WERI-Rb-1 (cell line): ENCODE measurements at regions not wholly inside any gene's neighbourhood (a gene's known extent, or its start where the extent isn't known, plus 50 kb on each side); places are given as distances from the start of the nearest gene placed in this dataset.
"Not testable (repeated sequence)": the region's sequence is repeated elsewhere in the genome, so short reads cannot be mapped to it uniquely, and the experiment has no call there.

Experiments
- DNase-seq: peaks from one replicate; pipeline ENCODE4 v3.0.0-alpha.2; 2020
- H3K27ac ChIP-seq: fragments of 250-450 bp; sonication (Bioruptor Pico); 2 replicates; pipeline ENCODE4 v1.5.1; 2020; ENCODE audit warnings: mild to moderate bottlenecking, moderate library complexity
- H3K27me3 ChIP-seq: fragments of 250-450 bp; sonication (Bioruptor Pico); 2 replicates; pipeline ENCODE4 v1.5.1; 2021; ENCODE audit warnings: mild to moderate bottlenecking, low read depth, moderate library complexity; ENCODE audit not compliant: insufficient read depth, severe bottlenecking
- H3K36me3 ChIP-seq: fragments of 250-450 bp; sonication (Bioruptor Pico); 2 replicates; pipeline ENCODE4 v1.5.1; 2020; ENCODE audit warnings: mild to moderate bottlenecking, moderate library complexity
- H3K4me3 ChIP-seq: 2 replicates; pipeline ENCODE4 v1.5.1; 2011; ENCODE audit warnings: low read depth, mild to moderate bottlenecking, control low read depth, low read length
- H3K9me3 ChIP-seq: fragments of 250-450 bp; sonication (Bioruptor Pico); 2 replicates; pipeline ENCODE4 v1.5.1; 2021; ENCODE audit warnings: mild to moderate bottlenecking, moderate library complexity; ENCODE audit not compliant: severe bottlenecking
- TF ChIP-seq, protein P1 (sequence below): IDR thresholded peaks from 2 replicates; pipeline ENCODE4 v1.5.1; 2011; ENCODE audit warnings: low read depth, mild to moderate bottlenecking, control low read depth, inconsistent platforms, low read length

DNA sequence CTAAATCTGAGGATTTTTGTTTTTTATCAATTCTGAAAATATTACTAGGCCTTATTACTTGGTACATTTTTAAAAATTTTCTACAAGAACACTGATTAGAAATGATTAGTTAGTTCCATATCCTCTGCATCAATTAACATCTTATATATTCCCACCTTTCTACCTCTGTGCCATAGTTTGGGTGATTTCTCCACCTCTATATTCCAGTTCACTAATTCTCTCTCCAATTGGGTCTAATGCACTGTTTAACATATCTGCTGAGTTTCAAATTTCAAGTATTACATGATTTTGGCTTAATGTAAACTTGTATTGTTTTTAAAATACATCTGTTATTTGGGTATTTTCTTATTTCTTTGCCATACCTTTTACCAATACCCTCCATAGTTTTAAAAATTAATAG lies 705.7 kb upstream of the SALL3 start:
- peaks cover 6% of the 10 kb centered on the region for H3K9me3 ChIP-seq
- H3K4me3 ChIP-seq = no peak overlapping the region
- H3K27me3 ChIP-seq = no peaks in the 10 kb centered on the region
- H3K27ac ChIP-seq = no peak overlapping the region
- no peaks in the 10 kb centered on the region for H3K36me3 ChIP-seq
- TF ChIP-seq, protein P1, sequence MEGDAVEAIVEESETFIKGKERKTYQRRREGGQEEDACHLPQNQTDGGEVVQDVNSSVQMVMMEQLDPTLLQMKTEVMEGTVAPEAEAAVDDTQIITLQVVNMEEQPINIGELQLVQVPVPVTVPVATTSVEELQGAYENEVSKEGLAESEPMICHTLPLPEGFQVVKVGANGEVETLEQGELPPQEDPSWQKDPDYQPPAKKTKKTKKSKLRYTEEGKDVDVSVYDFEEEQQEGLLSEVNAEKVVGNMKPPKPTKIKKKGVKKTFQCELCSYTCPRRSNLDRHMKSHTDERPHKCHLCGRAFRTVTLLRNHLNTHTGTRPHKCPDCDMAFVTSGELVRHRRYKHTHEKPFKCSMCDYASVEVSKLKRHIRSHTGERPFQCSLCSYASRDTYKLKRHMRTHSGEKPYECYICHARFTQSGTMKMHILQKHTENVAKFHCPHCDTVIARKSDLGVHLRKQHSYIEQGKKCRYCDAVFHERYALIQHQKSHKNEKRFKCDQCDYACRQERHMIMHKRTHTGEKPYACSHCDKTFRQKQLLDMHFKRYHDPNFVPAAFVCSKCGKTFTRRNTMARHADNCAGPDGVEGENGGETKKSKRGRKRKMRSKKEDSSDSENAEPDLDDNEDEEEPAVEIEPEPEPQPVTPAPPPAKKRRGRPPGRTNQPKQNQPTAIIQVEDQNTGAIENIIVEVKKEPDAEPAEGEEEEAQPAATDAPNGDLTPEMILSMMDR = no peak
- no peak for DNase-seq

DNA sequence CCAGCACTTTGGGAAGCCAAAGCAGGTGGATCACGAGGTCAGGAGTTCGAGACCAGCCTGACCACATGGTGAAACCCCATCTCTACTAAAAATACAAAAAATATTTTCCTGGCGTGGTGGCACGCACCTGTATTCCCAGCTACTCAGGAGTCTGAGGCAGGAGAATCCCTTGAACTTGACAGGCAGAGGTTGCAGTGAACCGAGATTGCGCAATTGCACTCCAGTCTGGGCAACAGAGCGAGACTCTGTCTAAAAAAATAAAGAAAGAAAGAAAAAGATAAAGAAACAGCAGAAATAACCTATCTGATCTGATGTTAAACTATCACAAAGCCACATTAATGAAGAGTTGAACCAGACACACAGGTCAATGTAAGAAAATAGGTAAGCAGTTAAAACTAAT lies 696.2 kb upstream of the SALL3 start:
- DNase-seq = not testable (repeated sequence)

GRCh38 chr18:78292618-78293380 lies 686.8 kb upstream of the SALL3 start:
- Histone ChIP-seq H3K36me3 (no peaks in the 10 kb centered on the region), H3K9me3 (no peaks in the 10 kb centered on the region), H3K27me3 (no peaks in the 10 kb centered on the region), H3K27ac (no peak overlapping the region), H3K4me3 (no peak overlapping the region)
- no peak for DNase-seq
- TF ChIP-seq, protein P1 = no peak

More for the DNA sequence above, 696.2 kb upstream of the SALL3 start:
- not testable (repeated sequence) for H3K9me3 ChIP-seq, H3K27ac ChIP-seq, H3K36me3 ChIP-seq, H3K27me3 ChIP-seq, H3K4me3 ChIP-seq

DNA sequence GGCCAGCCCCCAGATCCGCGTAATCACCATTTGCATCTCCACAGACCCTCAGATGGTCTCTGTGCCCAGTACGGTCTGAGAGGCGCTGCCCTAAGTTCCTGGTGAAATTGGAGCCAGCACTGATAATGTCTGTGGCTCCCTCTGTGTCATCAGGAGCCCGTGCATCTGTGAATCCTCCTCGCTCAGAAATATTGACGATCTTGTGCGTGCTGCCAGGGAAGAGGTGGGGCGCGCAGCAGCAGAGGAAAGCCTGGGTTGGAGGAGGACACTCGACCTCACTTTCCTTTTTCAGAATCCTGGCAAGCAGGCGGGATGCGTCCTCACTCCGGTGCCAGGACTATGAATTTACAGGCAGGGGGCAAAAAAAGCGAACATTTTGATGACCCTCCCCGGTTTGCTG lies 686.1 kb upstream of the SALL3 start:
- no peaks in the 10 kb centered on the region for H3K27me3 ChIP-seq
- H3K4me3 ChIP-seq = no peak overlapping the region
- H3K9me3 ChIP-seq = no peaks in the 10 kb centered on the region
- DNase-seq = no peak
- TF ChIP-seq, protein P1 = no peak
- no peaks in the 10 kb centered on the region for H3K36me3 ChIP-seq
- H3K27ac ChIP-seq = no peak overlapping the region

- H3K27ac ChIP-seq = no peak overlapping the region
- no peak overlapping the region for H3K4me3 ChIP-seq
- H3K36me3 ChIP-seq = no peaks in the 10 kb centered on the region
- DNase-seq = no peak
- H3K9me3 ChIP-seq = no peaks in the 10 kb centered on the region
- TF ChIP-seq, protein P1 = no peak
- H3K27me3 ChIP-seq = no peaks in the 10 kb centered on the region
These were observed 685.6 kb upstream of the SALL3 start for GRCh38 chr18:78293940-78294541.

- Histone ChIP-seq H3K9me3 (no peaks in the 10 kb centered on the region), H3K27me3 (no peaks in the 10 kb centered on the region), H3K4me3 (no peak overlapping the region), H3K27ac (no peak overlapping the region), H3K36me3 (no peaks in the 10 kb centered on the region)
- no peak for DNase-seq
- TF ChIP-seq, protein P1 = no peak
These were observed 684.4 kb upstream of the SALL3 start for GRCh38 chr18:78295262-78295661.
